ENCODE measurements at regions not wholly inside any gene's neighbourhood (a gene's known extent, or its start where the extent isn't known, plus 50 kb on each side); places are given as distances from the start of the nearest gene placed in this dataset.

GRCh38 chr6:40325791-40326190 lies 261.4 kb downstream of the LRFN2 start:
- no peak for TF ChIP-seq CTCF (optimal IDR thresholded peaks at IDR 0.05 in 1 of 3, IDR thresholded peaks at IDR 0.05 in 1 of 3, conservative IDR thresholded peaks at IDR 0.05 in 1 of 3; ENCODE audit: extremely low read depth in 1 of 3, insufficient read depth in 2 of 3, low read length in 3 of 3)
- TF ChIP-seq EZH2 (IDR thresholded peaks at IDR 0.05; ENCODE audit: low read length), result no peak

Data from keratinocyte (primary cell).